ENCODE measurements at regions not wholly inside any gene's neighbourhood (a gene's known extent, or its start where the extent isn't known, plus 50 kb on each side); places are given as distances from the start of the nearest gene placed in this dataset.

GRCh38 chr1:29845910-29846309 lies 609.6 kb downstream of the PTPRU start:
- Mint-ChIP-seq H3K27me3 (ENCODE audit: insufficient read depth) (peaks cover 4% of the 10 kb centered on the region; the same call in 1 of the 2 replicates), H3K4me1 (ENCODE audit: low read depth) (no peaks in the 10 kb centered on the region), H3K36me3 (ENCODE audit: low read depth) (no peaks in the 10 kb centered on the region), H3K9me3 (peaks cover 25% of the 10 kb centered on the region), H3K27ac (no peak overlapping the region), H3K4me3 (no peak overlapping the region)
- no peak for TF ChIP-seq CTCF (IDR thresholded peaks at IDR 0.05)
- DNase-seq, result no peak

- no peaks in the 10 kb centered on the region for H3K36me3 Mint-ChIP-seq (ENCODE audit: low read depth)
- peaks cover 41% of the 10 kb centered on the region for H3K9me3 Mint-ChIP-seq
- no peak overlapping the region for H3K27ac Mint-ChIP-seq
- no peak for TF ChIP-seq CTCF (IDR thresholded peaks at IDR 0.05)
- no peak for DNase-seq
- H3K27me3 Mint-ChIP-seq (ENCODE audit: insufficient read depth), result no peaks in the 10 kb centered on the region; the same call in 1 of the 2 replicates
- H3K4me3 Mint-ChIP-seq, result no peak overlapping the region
- no peaks in the 10 kb centered on the region for H3K4me1 Mint-ChIP-seq (ENCODE audit: low read depth)
Observed at GRCh38 chr1:29842130-29842529, 605.8 kb downstream of the PTPRU start.

GRCh38 chr1:29839726-29840125 lies 603.4 kb downstream of the PTPRU start:
- peaks cover 4% of the 10 kb centered on the region; the same call in 1 of the 2 replicates for H3K27me3 Mint-ChIP-seq (ENCODE audit: insufficient read depth)
- TF ChIP-seq CTCF (IDR thresholded peaks at IDR 0.05), result no peak
- no peak for DNase-seq
- no peaks in the 10 kb centered on the region for H3K4me1 Mint-ChIP-seq (ENCODE audit: low read depth)
- no peak overlapping the region for H3K4me3 Mint-ChIP-seq
- H3K27ac Mint-ChIP-seq, result no peak overlapping the region
- H3K36me3 Mint-ChIP-seq (ENCODE audit: low read depth), result no peaks in the 10 kb centered on the region
- H3K9me3 Mint-ChIP-seq, result peaks cover 38% of the 10 kb centered on the region

GRCh38 chr1:29838738-29839320 lies 602.5 kb downstream of the PTPRU start:
- DNase-seq, result no peak
- no peak for TF ChIP-seq CTCF (IDR thresholded peaks at IDR 0.05)
- peaks cover 4% of the 10 kb centered on the region; the same call in 1 of the 2 replicates for H3K27me3 Mint-ChIP-seq (ENCODE audit: insufficient read depth)
- H3K27ac Mint-ChIP-seq, result no peak overlapping the region
- H3K36me3 Mint-ChIP-seq (ENCODE audit: low read depth), result no peaks in the 10 kb centered on the region
- no peak overlapping the region for H3K4me3 Mint-ChIP-seq
- H3K4me1 Mint-ChIP-seq (ENCODE audit: low read depth), result no peaks in the 10 kb centered on the region
- H3K9me3 Mint-ChIP-seq, result peaks cover 37% of the 10 kb centered on the region

GRCh38 chr1:29836651-29837646 lies 600.6 kb downstream of the PTPRU start:
- Mint-ChIP-seq H3K27me3 (ENCODE audit: insufficient read depth) (peaks cover 4% of the 10 kb centered on the region), H3K36me3 (ENCODE audit: low read depth) (no peaks in the 10 kb centered on the region), H3K27ac (no peak overlapping the region), H3K9me3 (peaks cover 26% of the 10 kb centered on the region), H3K4me1 (ENCODE audit: low read depth) (no peaks in the 10 kb centered on the region), H3K4me3 (no peak overlapping the region)
- TF ChIP-seq CTCF (IDR thresholded peaks at IDR 0.05), result no peak
- no peak for DNase-seq

All from HFFc6 (cell line).